Lower leg skin (tissue), 4 donors: ENCODE measurements at regions not wholly inside any gene's neighbourhood (a gene's known extent, or its start where the extent isn't known, plus 50 kb on each side); places are given as distances from the start of the nearest gene placed in this dataset.

ENCODE experiments used
- DNase-seq, 2 donors: peaks; one replicate each; pipeline ENCODE4 v3.0.0-alpha.2; 2019; ENCODE audit warnings: low spot score in 2 of 2
- H3K4me3 ChIP-seq: fragments of 200-600 bp; sonication (generic); 2 replicates; pipeline ENCODE4 v1.5.1; 2017; ENCODE audit warnings: mild to moderate bottlenecking, low read depth; ENCODE audit not compliant: poor library complexity, severe bottlenecking
- CTCF ChIP-seq, 3 donors: fragments of 450-650 bp; IDR thresholded peaks; one replicate each; pipeline ENCODE4 v1.5.1; 2016; ENCODE audit warnings: antibody characterized with exemption in 3 of 3, mild to moderate bottlenecking in 3 of 3, moderate library complexity in 2 of 3
- POLR2A ChIP-seq, 2 donors: fragments of 450-650 bp; IDR thresholded peaks; one replicate each; pipeline ENCODE4 v1.6.1; 2016 to 2017; ENCODE audit warnings: antibody characterized with exemption in 2 of 2, mild to moderate bottlenecking in 1 of 2, moderate library complexity in 1 of 2
- WGBS, 2 donors: methylation state at CpG; one replicate each; pipeline ENCODE4 v1.1.5; 2018; 5-methylcytosine and 5-hydroxymethylcytosine counted together
- intact Hi-C: fragments of 100-400 bp; cut with DNase I; formaldehyde crosslinking; loops from one replicate; pipeline ENCODE4 v1.15.0; 2023; ENCODE audit warnings: low total_unique reads

GRCh38 chr10:21015851-21016250, 118.7 kb upstream of the NEBL start:
- intact Hi-C loops, result no loop called here
- H3K4me3 ChIP-seq, result no peak overlapping the region
- TF ChIP-seq CTCF (IDR thresholded peaks at IDR 0.05) (no peak), POLR2A (IDR thresholded peaks at IDR 0.05) (no peak)
- DNase-seq, result no peak
- WGBS, 2 donors, result 75 to 91% methylated on average over 4 of the region's 4 CpGs

DNA sequence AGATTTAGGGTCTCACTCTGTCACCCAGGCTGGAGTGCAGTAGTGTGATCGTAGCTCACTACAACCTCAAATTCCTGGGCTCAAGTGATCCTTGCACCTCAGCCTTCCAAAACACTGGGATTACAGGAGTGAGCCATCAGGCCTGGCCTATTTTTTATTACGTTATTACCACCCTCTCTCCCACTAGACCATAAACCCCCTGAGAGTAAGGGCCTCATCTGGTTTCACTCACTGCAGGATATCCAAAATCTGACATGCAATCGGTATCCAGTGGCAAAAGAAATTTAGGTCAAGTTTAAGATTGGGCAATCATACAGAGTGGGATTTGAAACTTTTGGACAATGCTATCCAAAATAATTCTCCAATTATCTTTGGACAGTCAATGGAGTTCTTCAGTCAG, 117.0 kb upstream of the NEBL start:
- intact Hi-C loops, result no loop called here
- WGBS, 2 donors, result 67 to 81% methylated on average over 3 of the region's 3 CpGs
- H3K4me3 ChIP-seq, result no peak overlapping the region
- TF ChIP-seq POLR2A (IDR thresholded peaks at IDR 0.05), result no peak
- TF ChIP-seq CTCF (IDR thresholded peaks at IDR 0.05), result no peak
- DNase-seq, result no peak

GRCh38 chr10:21011433-21012018, 114.4 kb upstream of the NEBL start:
- no peak overlapping the region for H3K4me3 ChIP-seq
- TF ChIP-seq POLR2A (IDR thresholded peaks at IDR 0.05) (no peak), CTCF (IDR thresholded peaks at IDR 0.05) (no peak)
- WGBS, 2 donors, result 68 to 70% methylated on average over 4 of the region's 4 CpGs
- intact Hi-C loops, result no loop called here
- DNase-seq, result no peak

DNA sequence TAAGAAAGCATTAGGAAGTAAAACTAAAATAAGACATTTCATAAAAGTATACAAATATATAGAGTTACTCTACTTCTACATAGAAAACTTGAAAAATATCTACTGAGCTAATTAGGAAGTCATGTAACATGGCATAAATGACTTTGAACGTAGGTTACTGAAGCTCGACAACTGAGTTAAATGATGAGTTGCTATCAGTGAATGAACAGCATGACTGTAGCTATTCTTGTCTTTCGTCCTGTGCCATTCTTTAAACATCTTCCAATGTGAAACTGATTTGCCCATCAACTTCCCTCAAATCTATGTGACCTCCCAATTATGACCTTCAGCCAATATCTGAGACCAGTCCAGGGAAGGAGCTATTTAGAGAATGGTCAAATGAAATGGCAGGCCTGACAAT, 113.5 kb upstream of the NEBL start:
- no peak overlapping the region for H3K4me3 ChIP-seq
- DNase-seq, result no peak
- TF ChIP-seq CTCF (IDR thresholded peaks at IDR 0.05) (no peak), POLR2A (IDR thresholded peaks at IDR 0.05) (no peak)
- 87 to 91% methylated on average over 3 of the region's 3 CpGs for WGBS, 2 donors
- intact Hi-C loops, result no loop called here

GRCh38 chr10:21003240-21003822, 106.2 kb upstream of the NEBL start:
- no peak for DNase-seq
- TF ChIP-seq CTCF (IDR thresholded peaks at IDR 0.05) (no peak), POLR2A (IDR thresholded peaks at IDR 0.05) (no peak)
- 88 to 91% methylated on average over 6 of the region's 6 CpGs for WGBS, 2 donors
- intact Hi-C loops, result no loop called here
- H3K4me3 ChIP-seq, result no peak overlapping the region
